DND-41 (cell line): ENCODE measurements at regions not wholly inside any gene's neighbourhood (a gene's known extent, or its start where the extent isn't known, plus 50 kb on each side); places are given as distances from the start of the nearest gene placed in this dataset.

Experiments used
- CTCF ChIP-seq: IDR thresholded peaks from 2 replicates; pipeline ENCODE4 v1.5.1; 2012; ENCODE audit warnings: borderline replicate concordance, low read length, moderate library complexity, mild to moderate bottlenecking; ENCODE audit not compliant: poor library complexity, severe bottlenecking; ENCODE audit errors: extremely low read depth
- EZH2 ChIP-seq: IDR thresholded peaks from 3 replicates; pipeline ENCODE4 v1.6.1; 2012; ENCODE audit warnings: borderline replicate concordance, low read depth, mild to moderate bottlenecking, moderate library complexity, low read length, inconsistent platforms; ENCODE audit not compliant: severe bottlenecking

GRCh38 chr3:33941804-33942203 lies 143.4 kb downstream of the PDCD6IP start:
- TF ChIP-seq CTCF (no peak), EZH2 (no peak)
